ENCODE measurements at regions not wholly inside any gene's neighbourhood (a gene's known extent, or its start where the extent isn't known, plus 50 kb on each side); places are given as distances from the start of the nearest gene placed in this dataset.

GRCh38 chr9:120151149-120151548 lies 428.8 kb downstream of the CDK5RAP2 start:
- FAIRE-seq, result no peak
- no peak for DNase-seq (ENCODE audit: low spot score in 2 of 2)

GRCh38 chr9:120138955-120139354 lies 441.0 kb downstream of the CDK5RAP2 start:
- FAIRE-seq (no peak), DNase-seq (ENCODE audit: low spot score in 2 of 2) (no peak)

- DNase-seq (ENCODE audit: low spot score in 2 of 2) (no peak), FAIRE-seq (no peak)
Observed at GRCh38 chr9:120137186-120137840, 442.7 kb downstream of the CDK5RAP2 start.

- DNase-seq (ENCODE audit: low spot score in 2 of 2), result no peak
- FAIRE-seq, result no peak
Observed at GRCh38 chr9:120136696-120137095, 443.3 kb downstream of the CDK5RAP2 start.

GRCh38 chr9:120117081-120117480 lies 462.9 kb downstream of the CDK5RAP2 start:
- no peak for DNase-seq (ENCODE audit: low spot score in 2 of 2)
- FAIRE-seq, result no peak

- DNase-seq (ENCODE audit: low spot score in 2 of 2), result no peak
Observed at GRCh38 chr9:120110520-120110919, 469.4 kb downstream of the CDK5RAP2 start.

GRCh38 chr9:120109242-120109641 lies 470.7 kb downstream of the CDK5RAP2 start:
- no peak for DNase-seq (ENCODE audit: low spot score in 2 of 2)
- no peak for FAIRE-seq

More at GRCh38 chr9:120110520-120110919, 469.4 kb downstream of the CDK5RAP2 start:
- no peak for FAIRE-seq

- no peak for DNase-seq (ENCODE audit: low spot score in 2 of 2)
- no peak for FAIRE-seq
Observed at GRCh38 chr9:120107138-120107537, 472.8 kb downstream of the CDK5RAP2 start.

- FAIRE-seq, result no peak
- DNase-seq (ENCODE audit: low spot score in 2 of 2), result no peak
Observed at GRCh38 chr9:120104771-120105170, 475.2 kb downstream of the CDK5RAP2 start.

- DNase-seq (ENCODE audit: low spot score in 2 of 2) (no peak), FAIRE-seq (no peak)
Observed at GRCh38 chr9:120100595-120100994, 479.4 kb downstream of the CDK5RAP2 start.

- DNase-seq (ENCODE audit: low spot score in 2 of 2) (no peak), FAIRE-seq (no peak)
Observed at GRCh38 chr9:120099065-120099464, 480.9 kb downstream of the CDK5RAP2 start.

- no peak for FAIRE-seq
Observed at GRCh38 chr9:120098584-120098983, 481.4 kb downstream of the CDK5RAP2 start.

GRCh38 chr9:120091206-120091605 lies 488.8 kb downstream of the CDK5RAP2 start:
- DNase-seq (ENCODE audit: low spot score in 2 of 2) (peak in 1 of 2 donors; percentile 14), FAIRE-seq (no peak)

More at GRCh38 chr9:120098584-120098983, 481.4 kb downstream of the CDK5RAP2 start:
- no peak for DNase-seq (ENCODE audit: low spot score in 2 of 2)

- DNase-seq (ENCODE audit: low spot score in 2 of 2), result no peak
- FAIRE-seq, result no peak
Observed at GRCh38 chr9:120080849-120081248, 499.1 kb downstream of the CDK5RAP2 start.

- DNase-seq (ENCODE audit: low spot score in 2 of 2) (no peak), FAIRE-seq (no peak)
Observed at GRCh38 chr9:120078112-120078511, 501.9 kb downstream of the CDK5RAP2 start.

GRCh38 chr9:120071760-120072159 lies 508.2 kb downstream of the CDK5RAP2 start:
- FAIRE-seq (no peak), DNase-seq (ENCODE audit: low spot score in 2 of 2) (no peak)

GRCh38 chr9:120066315-120066714 lies 513.7 kb downstream of the CDK5RAP2 start:
- FAIRE-seq (no peak), DNase-seq (ENCODE audit: low spot score in 2 of 2) (no peak)

GRCh38 chr9:120065151-120065550 lies 514.8 kb downstream of the CDK5RAP2 start:
- FAIRE-seq, result no peak
- no peak for DNase-seq (ENCODE audit: low spot score in 2 of 2)

- FAIRE-seq (no peak), DNase-seq (ENCODE audit: low spot score in 2 of 2) (no peak)
Observed at GRCh38 chr9:120045011-120045410, 535.0 kb downstream of the CDK5RAP2 start.

- no peak for FAIRE-seq
- DNase-seq (ENCODE audit: low spot score in 2 of 2), result peak in 1 of 2 donors; percentile 8
Observed at GRCh38 chr9:120043448-120043847, 536.5 kb downstream of the CDK5RAP2 start.

GRCh38 chr9:120040896-120041295 lies 539.1 kb downstream of the CDK5RAP2 start:
- no peak for FAIRE-seq

GRCh38 chr9:120038342-120038741 lies 541.6 kb downstream of the CDK5RAP2 start:
- no peak for DNase-seq (ENCODE audit: low spot score in 2 of 2)
- no peak for FAIRE-seq

More at GRCh38 chr9:120040896-120041295, 539.1 kb downstream of the CDK5RAP2 start:
- no peak for DNase-seq (ENCODE audit: low spot score in 2 of 2)

GRCh38 chr9:120032639-120033038 lies 547.3 kb downstream of the CDK5RAP2 start:
- DNase-seq (ENCODE audit: low spot score in 2 of 2) (no peak), FAIRE-seq (no peak)

Data from frontal cortex (tissue), 3 donors.